ENCODE measurements at regions not wholly inside any gene's neighbourhood (a gene's known extent, or its start where the extent isn't known, plus 50 kb on each side); places are given as distances from the start of the nearest gene placed in this dataset.

- TF ChIP-seq CTCF (conservative IDR thresholded peaks at IDR 0.05 in 1 of 2, IDR thresholded peaks at IDR 0.05 in 1 of 2; ENCODE audit: low read depth in 1 of 2, low read length in 2 of 2) (no peak), EZH2 (IDR thresholded peaks at IDR 0.05; ENCODE audit: low read length, missing control alignments) (no peak)
These were observed 408.1 kb upstream of the USP24 start for GRCh38 chr1:55623311-55623710.
